Effector memory CD4-positive, alpha-beta T cell (primary cell): ENCODE measurements at regions not wholly inside any gene's neighbourhood (a gene's known extent, or its start where the extent isn't known, plus 50 kb on each side); places are given as distances from the start of the nearest gene placed in this dataset.

ENCODE experiments used
- DNase-seq, 3 donors: peaks; one replicate each; pipeline ENCODE4 v3.0.0-alpha.2; 2020
- H3K27ac ChIP-seq: 2 replicates; pipeline ENCODE4 v1.7.0; 2013; ENCODE audit warnings: mild to moderate bottlenecking, low read length, moderate library complexity; ENCODE audit not compliant: insufficient read depth, poor library complexity, severe bottlenecking
- H3K27me3 ChIP-seq: replicated peaks from 2 replicates; pipeline ENCODE4 v1.7.0; 2013; ENCODE audit warnings: mild to moderate bottlenecking, low read length; ENCODE audit not compliant: insufficient read depth, control insufficient read depth, poor library complexity, severe bottlenecking
- H3K36me3 ChIP-seq: 2 replicates; pipeline ENCODE4 v1.7.0; 2013; ENCODE audit warnings: mild to moderate bottlenecking, low read length, moderate library complexity; ENCODE audit not compliant: control insufficient read depth, insufficient read depth
- H3K4me1 ChIP-seq: 2 replicates; pipeline ENCODE4 v1.7.0; 2013; ENCODE audit warnings: low read length, mild to moderate bottlenecking; ENCODE audit not compliant: control insufficient read depth, insufficient read depth, poor library complexity, severe bottlenecking
- H3K4me3 ChIP-seq: 2 replicates; pipeline ENCODE4 v1.7.0; 2013; ENCODE audit warnings: low read length, low read depth, mild to moderate bottlenecking; ENCODE audit not compliant: insufficient read depth, poor library complexity, severe bottlenecking
- H3K9me3 ChIP-seq: 2 replicates; pipeline ENCODE4 v1.7.0; 2013; ENCODE audit warnings: mild to moderate bottlenecking, low read length, moderate library complexity; ENCODE audit not compliant: control insufficient read depth

DNA sequence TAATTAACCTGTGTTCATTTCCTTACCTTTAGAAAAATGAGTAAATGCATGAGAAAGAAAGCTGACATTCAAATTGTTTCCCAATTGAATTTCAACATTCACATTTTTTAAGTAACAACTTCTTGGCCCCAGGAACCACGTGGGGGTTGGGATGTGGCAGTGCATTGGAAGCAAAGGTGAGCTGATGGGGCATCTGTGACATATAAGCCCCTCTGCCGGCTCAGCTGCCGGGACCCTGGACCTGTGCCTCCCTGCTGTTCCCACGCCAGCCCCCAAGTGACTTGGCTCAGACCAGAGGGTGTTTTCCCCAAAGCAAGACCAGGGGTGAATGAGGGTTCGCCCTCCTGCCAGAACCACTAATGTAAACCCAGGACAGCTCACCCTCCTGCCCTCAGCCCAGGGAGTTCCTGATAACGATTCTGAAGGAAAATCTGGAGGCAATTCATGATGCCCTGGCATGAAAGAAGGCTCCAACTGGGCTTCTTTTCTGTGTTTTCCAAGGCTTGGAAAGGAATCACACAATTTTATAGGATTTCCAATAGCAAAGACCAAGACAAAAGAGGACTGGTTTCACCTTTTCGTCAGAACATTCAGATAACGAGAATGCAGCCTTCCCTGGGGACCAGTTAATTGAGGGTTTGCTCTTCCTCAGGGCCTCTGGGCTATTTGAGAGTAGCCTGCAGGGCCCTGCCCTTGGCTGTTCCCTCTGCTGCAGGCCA is 193.2 kb upstream of the TWIST2 start:
- Histone ChIP-seq H3K9me3 (no peaks in the 10 kb centered on the region), H3K27ac (no peak overlapping the region), H3K36me3 (no peaks in the 10 kb centered on the region), H3K27me3 (no peaks in the 10 kb centered on the region), H3K4me1 (no peaks in the 10 kb centered on the region), H3K4me3 (no peak overlapping the region)
- DNase-seq = no peak

GRCh38 chr2:238655198-238655860 is 192.6 kb upstream of the TWIST2 start:
- H3K27me3 ChIP-seq = no peaks in the 10 kb centered on the region
- no peaks in the 10 kb centered on the region for H3K36me3 ChIP-seq
- DNase-seq = no peak
- H3K9me3 ChIP-seq = no peaks in the 10 kb centered on the region
- no peak overlapping the region for H3K27ac ChIP-seq
- no peaks in the 10 kb centered on the region for H3K4me1 ChIP-seq
- H3K4me3 ChIP-seq = no peak overlapping the region

DNA sequence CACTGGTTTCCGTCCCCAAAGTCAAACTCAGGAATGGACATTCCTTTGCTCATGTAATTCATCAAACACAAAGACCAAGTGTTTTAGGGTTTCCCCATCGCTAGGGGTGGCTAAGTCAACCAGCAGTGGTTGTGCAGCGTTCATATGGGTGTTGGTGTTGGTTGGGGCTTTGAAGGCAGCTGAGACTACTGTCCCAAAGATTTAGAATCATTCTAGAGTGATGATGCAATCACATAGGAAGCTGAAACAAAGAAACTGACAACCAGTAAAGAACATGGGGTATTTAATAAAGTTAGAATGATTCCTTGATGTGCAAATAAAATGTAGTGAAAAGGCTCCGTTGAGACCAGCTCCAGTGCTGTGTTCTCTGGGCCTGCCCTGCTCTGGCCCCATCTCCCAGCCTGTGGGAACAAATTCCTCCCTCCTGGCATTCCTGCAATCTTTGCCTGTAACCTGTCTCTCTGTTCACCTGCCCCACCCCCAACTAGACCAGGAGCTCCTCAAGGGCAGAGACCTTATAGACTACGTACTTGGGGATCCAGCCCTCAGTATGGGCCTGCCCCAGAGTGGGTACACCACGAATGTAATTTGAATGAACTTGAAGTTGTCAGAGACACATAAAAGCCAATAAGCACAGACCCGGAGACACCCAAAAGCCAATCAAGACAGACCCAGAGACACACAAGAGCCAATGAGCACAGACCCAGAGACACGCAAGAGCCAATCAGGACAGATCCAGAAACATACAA is 191.7 kb upstream of the TWIST2 start:
- no peak overlapping the region for H3K27ac ChIP-seq
- no peak for DNase-seq
- H3K4me3 ChIP-seq = no peak overlapping the region
- no peaks in the 10 kb centered on the region for H3K9me3 ChIP-seq
- H3K27me3 ChIP-seq = no peaks in the 10 kb centered on the region
- no peaks in the 10 kb centered on the region for H3K36me3 ChIP-seq
- H3K4me1 ChIP-seq = no peaks in the 10 kb centered on the region

- Histone ChIP-seq H3K9me3 (no peaks in the 10 kb centered on the region), H3K36me3 (no peaks in the 10 kb centered on the region), H3K27ac (no peak overlapping the region), H3K4me1 (no peaks in the 10 kb centered on the region), H3K27me3 (no peaks in the 10 kb centered on the region), H3K4me3 (no peak overlapping the region)
- no peak for DNase-seq
These were observed 190.5 kb upstream of the TWIST2 start for GRCh38 chr2:238657132-238658053.

GRCh38 chr2:238658054-238658407 is 189.9 kb upstream of the TWIST2 start:
- Histone ChIP-seq H3K4me1 (no peaks in the 10 kb centered on the region), H3K36me3 (no peaks in the 10 kb centered on the region), H3K4me3 (no peak overlapping the region), H3K27ac (no peak overlapping the region), H3K27me3 (no peaks in the 10 kb centered on the region), H3K9me3 (no peaks in the 10 kb centered on the region)
- no peak for DNase-seq

DNA sequence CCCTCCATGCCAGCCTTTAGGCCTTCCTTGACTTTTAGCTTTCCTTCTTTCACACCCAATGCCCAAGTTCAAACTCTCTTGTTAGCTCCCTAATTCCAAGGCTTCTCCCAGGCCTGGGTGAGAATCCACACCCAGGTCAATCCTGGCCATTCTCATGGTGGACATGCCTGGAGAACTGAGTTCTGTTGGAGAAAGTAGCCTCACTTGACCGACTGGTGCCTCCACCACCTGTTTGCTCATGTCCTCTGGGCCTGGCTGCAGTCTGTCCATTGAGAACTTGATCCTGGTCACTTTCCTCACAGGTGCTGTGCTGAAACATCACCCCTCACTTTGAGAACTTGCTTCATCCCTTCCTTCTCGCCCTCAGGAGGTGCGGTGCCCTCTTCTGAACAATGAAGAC is 189.1 kb upstream of the TWIST2 start:
- DNase-seq = no peak
- H3K9me3 ChIP-seq = no peaks in the 10 kb centered on the region
- H3K4me3 ChIP-seq = no peak overlapping the region
- no peaks in the 10 kb centered on the region for H3K4me1 ChIP-seq
- no peaks in the 10 kb centered on the region for H3K27me3 ChIP-seq
- H3K27ac ChIP-seq = no peak overlapping the region
- no peaks in the 10 kb centered on the region for H3K36me3 ChIP-seq

- H3K4me1 ChIP-seq = no peaks in the 10 kb centered on the region
- no peak overlapping the region for H3K27ac ChIP-seq
- H3K9me3 ChIP-seq = no peaks in the 10 kb centered on the region
- no peaks in the 10 kb centered on the region for H3K27me3 ChIP-seq
- no peaks in the 10 kb centered on the region for H3K36me3 ChIP-seq
- H3K4me3 ChIP-seq = no peak overlapping the region
- no peak for DNase-seq
These were observed 188.7 kb upstream of the TWIST2 start for GRCh38 chr2:238659231-238659630.

GRCh38 chr2:238663586-238663985 is 184.3 kb upstream of the TWIST2 start:
- H3K4me1 ChIP-seq = no peaks in the 10 kb centered on the region
- no peaks in the 10 kb centered on the region for H3K27me3 ChIP-seq
- H3K9me3 ChIP-seq = no peaks in the 10 kb centered on the region
- DNase-seq = no peak
- no peak overlapping the region for H3K27ac ChIP-seq
- H3K36me3 ChIP-seq = no peaks in the 10 kb centered on the region
- H3K4me3 ChIP-seq = no peak overlapping the region

DNA sequence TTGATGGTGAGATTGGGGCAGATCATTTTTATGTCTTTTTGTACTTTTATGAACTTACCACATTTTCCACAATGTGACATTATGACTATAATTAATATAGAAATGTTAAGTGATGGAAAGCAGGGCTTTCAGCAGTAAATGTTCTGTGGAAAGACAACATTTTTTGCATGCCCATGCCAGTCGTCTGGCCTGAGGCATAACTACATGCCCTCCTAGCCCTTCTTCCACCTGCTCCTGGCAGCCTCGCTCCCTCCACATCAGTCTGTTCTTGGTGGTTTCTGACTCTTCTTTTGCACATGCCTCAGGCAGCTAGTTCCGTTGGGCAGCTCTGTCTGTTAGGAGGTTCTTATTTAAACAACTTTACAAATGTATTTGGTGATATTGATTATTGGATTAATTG is 182.0 kb upstream of the TWIST2 start:
- no peaks in the 10 kb centered on the region for H3K4me1 ChIP-seq
- no peaks in the 10 kb centered on the region for H3K9me3 ChIP-seq
- no peak for DNase-seq
- H3K27ac ChIP-seq = no peak overlapping the region
- no peaks in the 10 kb centered on the region for H3K27me3 ChIP-seq
- H3K4me3 ChIP-seq = no peak overlapping the region
- H3K36me3 ChIP-seq = no peaks in the 10 kb centered on the region
